GM06990 (cell line): ENCODE measurements at regions not wholly inside any gene's neighbourhood (a gene's known extent, or its start where the extent isn't known, plus 50 kb on each side); places are given as distances from the start of the nearest gene placed in this dataset.

Experiments used
- DNase-seq: peaks from one replicate; pipeline ENCODE4 v3.0.0-alpha.2; 2011; ENCODE audit not compliant: insufficient read length; ENCODE audit errors: extremely low read depth
- H3K27me3 ChIP-seq: replicated peaks from 2 replicates; pipeline ENCODE4 v1.6.0; 2011; ENCODE audit warnings: low read length; ENCODE audit not compliant: control insufficient read depth, insufficient read depth
- H3K36me3 ChIP-seq: 2 replicates; pipeline ENCODE4 v1.5.1; 2011; ENCODE audit warnings: low read length; ENCODE audit not compliant: control insufficient read depth, insufficient read depth
- H3K4me3 ChIP-seq: replicated peaks from 2 replicates; pipeline ENCODE4 v1.5.1; 2011; ENCODE audit warnings: low read depth, mild to moderate bottlenecking, control low read depth, low read length
- TF ChIP-seq, protein P1 (sequence below): IDR thresholded peaks from 2 replicates; pipeline ENCODE4 v1.5.1; 2011; ENCODE audit warnings: low read length, control low read depth, mild to moderate bottlenecking, inconsistent platforms; ENCODE audit not compliant: insufficient read depth, poor library complexity, severe bottlenecking

DNA sequence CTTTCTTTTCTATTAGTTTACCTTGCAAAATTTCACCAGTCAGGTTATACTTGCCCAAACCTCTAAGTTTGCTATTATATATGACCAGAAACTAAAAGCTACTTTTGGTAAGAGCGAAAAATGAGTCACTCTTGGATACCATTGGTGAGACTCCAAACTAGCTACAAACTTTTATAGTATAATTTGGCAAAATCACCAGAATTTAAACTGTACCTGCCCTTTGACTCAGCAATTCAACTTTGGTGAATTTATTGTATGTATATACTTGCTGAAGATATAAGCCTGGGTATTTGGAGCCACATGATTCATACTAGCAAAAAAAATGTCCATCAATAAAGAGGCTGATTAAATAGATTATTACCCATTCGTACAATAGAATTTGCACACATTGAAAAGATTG is 178.7 kb upstream of the STEAP1 start:
- no peaks in the 10 kb centered on the region for H3K36me3 ChIP-seq
- H3K27me3 ChIP-seq: no peaks in the 10 kb centered on the region
- no peak overlapping the region for H3K4me3 ChIP-seq
- TF ChIP-seq, protein P1, sequence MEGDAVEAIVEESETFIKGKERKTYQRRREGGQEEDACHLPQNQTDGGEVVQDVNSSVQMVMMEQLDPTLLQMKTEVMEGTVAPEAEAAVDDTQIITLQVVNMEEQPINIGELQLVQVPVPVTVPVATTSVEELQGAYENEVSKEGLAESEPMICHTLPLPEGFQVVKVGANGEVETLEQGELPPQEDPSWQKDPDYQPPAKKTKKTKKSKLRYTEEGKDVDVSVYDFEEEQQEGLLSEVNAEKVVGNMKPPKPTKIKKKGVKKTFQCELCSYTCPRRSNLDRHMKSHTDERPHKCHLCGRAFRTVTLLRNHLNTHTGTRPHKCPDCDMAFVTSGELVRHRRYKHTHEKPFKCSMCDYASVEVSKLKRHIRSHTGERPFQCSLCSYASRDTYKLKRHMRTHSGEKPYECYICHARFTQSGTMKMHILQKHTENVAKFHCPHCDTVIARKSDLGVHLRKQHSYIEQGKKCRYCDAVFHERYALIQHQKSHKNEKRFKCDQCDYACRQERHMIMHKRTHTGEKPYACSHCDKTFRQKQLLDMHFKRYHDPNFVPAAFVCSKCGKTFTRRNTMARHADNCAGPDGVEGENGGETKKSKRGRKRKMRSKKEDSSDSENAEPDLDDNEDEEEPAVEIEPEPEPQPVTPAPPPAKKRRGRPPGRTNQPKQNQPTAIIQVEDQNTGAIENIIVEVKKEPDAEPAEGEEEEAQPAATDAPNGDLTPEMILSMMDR: no peak
- no peak for DNase-seq

GRCh38 chr7:89987665-89988064 is 166.6 kb upstream of the STEAP1 start:
- Histone ChIP-seq H3K27me3 (no peaks in the 10 kb centered on the region), H3K4me3 (no peak overlapping the region), H3K36me3 (no peaks in the 10 kb centered on the region)
- no peak for DNase-seq
- TF ChIP-seq, protein P1: no peak

DNA sequence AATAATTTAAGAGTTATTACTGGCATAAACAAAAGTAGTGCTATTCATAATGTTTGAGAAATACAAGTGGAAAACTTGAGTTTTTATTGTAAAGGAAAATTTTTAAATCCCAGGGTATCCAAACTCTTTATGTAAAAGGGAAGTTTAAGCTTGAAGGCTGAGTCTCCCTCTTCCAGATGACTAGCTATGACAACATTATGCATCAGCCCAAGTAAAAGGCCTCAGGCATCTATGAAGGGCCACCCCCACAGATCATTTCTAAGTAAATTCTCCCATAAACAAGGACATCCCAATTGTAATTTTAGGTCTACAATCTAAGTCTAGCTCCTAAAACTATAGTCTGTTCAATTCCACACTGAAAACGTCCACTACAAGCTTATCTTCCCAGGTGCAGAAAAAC is 166.2 kb upstream of the STEAP1 start:
- no peak for DNase-seq
- Histone ChIP-seq H3K36me3 (no peaks in the 10 kb centered on the region), H3K27me3 (no peaks in the 10 kb centered on the region), H3K4me3 (no peak overlapping the region)
- TF ChIP-seq, protein P1: no peak

DNA sequence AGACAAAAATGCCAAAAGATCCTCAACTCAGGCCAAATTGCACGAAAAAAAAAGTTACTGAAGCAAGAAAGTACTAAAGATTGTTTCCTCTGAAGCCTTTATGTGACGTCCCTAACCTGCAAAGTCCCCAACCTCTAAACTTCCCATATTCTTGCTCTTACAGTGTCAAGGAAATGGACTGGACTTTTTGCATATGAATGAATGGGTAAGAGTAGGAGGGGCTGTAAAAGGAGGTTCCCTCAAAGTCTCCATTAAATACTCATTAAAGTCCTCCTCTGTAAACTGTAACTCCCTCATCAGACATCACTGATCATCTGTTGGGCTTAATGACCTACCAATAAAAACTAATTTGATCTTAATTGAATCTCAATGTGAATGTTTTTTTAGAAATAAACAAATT is 164.8 kb upstream of the STEAP1 start:
- TF ChIP-seq, protein P1: no peak
- DNase-seq: no peak

GRCh38 chr7:89994483-89994882 is 159.8 kb upstream of the STEAP1 start:
- H3K36me3 ChIP-seq: no peaks in the 10 kb centered on the region
- H3K4me3 ChIP-seq: no peak overlapping the region
- H3K27me3 ChIP-seq: no peaks in the 10 kb centered on the region
- DNase-seq: no peak
- TF ChIP-seq, protein P1: no peak

More for the DNA sequence above, 164.8 kb upstream of the STEAP1 start:
- Histone ChIP-seq H3K36me3 (no peaks in the 10 kb centered on the region), H3K4me3 (no peak overlapping the region), H3K27me3 (no peaks in the 10 kb centered on the region)

DNA sequence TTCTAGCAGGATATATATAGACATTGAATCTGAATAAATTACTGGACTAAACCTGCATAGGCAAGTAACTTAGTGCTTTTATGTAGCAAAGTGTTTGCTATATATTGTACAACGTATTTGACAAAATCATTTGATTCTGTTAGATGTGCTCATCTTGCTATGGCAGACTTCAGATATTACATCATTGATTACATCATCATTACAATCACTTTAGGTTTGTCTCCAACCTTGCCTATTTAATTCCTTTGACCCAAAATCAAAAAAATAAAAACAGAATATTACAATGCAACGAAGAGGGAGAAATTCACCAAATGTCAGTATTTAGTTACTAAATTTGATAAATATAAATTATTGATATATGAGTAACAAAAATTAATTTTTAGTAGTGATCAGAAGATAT is 155.7 kb upstream of the STEAP1 start:
- H3K36me3 ChIP-seq: no peaks in the 10 kb centered on the region
- no peaks in the 10 kb centered on the region for H3K27me3 ChIP-seq
- no peak for DNase-seq
- no peak overlapping the region for H3K4me3 ChIP-seq
- TF ChIP-seq, protein P1: no peak
